IMR-90 (cell line): ENCODE measurements at regions not wholly inside any gene's neighbourhood (a gene's known extent, or its start where the extent isn't known, plus 50 kb on each side); places are given as distances from the start of the nearest gene placed in this dataset.

Experiments
- BHLHE40 ChIP-seq: fragments of 150-350 bp; IDR thresholded peaks from 2 replicates; pipeline ENCODE4 v1.6.1; 2016; ENCODE audit warnings: mild to moderate bottlenecking, low read depth, low read length
- CTCF ChIP-seq: conservative IDR thresholded peaks from 2 replicates; pipeline ENCODE4 v1.5.1; 2012; ENCODE audit warnings: mild to moderate bottlenecking, low read depth, low read length, improper control_type of control experiment
- MAFK ChIP-seq: IDR thresholded peaks from 2 replicates; pipeline ENCODE4 v1.6.1; 2012; ENCODE audit warnings: low read depth, low read length, improper control_type of control experiment
- MXI1 ChIP-seq: IDR thresholded peaks from 2 replicates; pipeline ENCODE4 v1.6.1; 2012; ENCODE audit warnings: low read depth, mild to moderate bottlenecking, low read length, moderate library complexity, borderline replicate concordance
- POLR2A ChIP-seq: IDR thresholded peaks from 2 replicates; pipeline ENCODE4 v1.6.1; 2012; ENCODE audit warnings: mild to moderate bottlenecking, low read depth, low read length
- RAD21 ChIP-seq: IDR thresholded peaks from 2 replicates; pipeline ENCODE4 v1.6.1; 2012; ENCODE audit warnings: low read length, improper control_type of control experiment
- RCOR1 ChIP-seq: IDR thresholded peaks from 2 replicates; pipeline ENCODE4 v1.6.1; 2012; ENCODE audit warnings: mild to moderate bottlenecking, low read length, improper control_type of control experiment; ENCODE audit not compliant: insufficient replicate concordance
- USF2 ChIP-seq: fragments of 150-350 bp; IDR thresholded peaks from 2 replicates; pipeline ENCODE4 v1.6.1; 2017; ENCODE audit warnings: mild to moderate bottlenecking, antibody characterized with exemption, low read length, low read depth

- TF ChIP-seq CTCF = no peak
- TF ChIP-seq POLR2A = no peak
- no peak for TF ChIP-seq BHLHE40
- no peak for TF ChIP-seq RCOR1
- TF ChIP-seq RAD21 = no peak
- no peak for TF ChIP-seq USF2
- no peak for TF ChIP-seq MAFK
- TF ChIP-seq MXI1 = no peak
Observed at GRCh38 chr18:11284349-11284748, 135.0 kb upstream of the PIEZO2 start.
